Lower leg skin (tissue), 4 donors: ENCODE measurements at regions not wholly inside any gene's neighbourhood (a gene's known extent, or its start where the extent isn't known, plus 50 kb on each side); places are given as distances from the start of the nearest gene placed in this dataset.

Experiments used
- DNase-seq, 2 donors: peaks; one replicate each; pipeline ENCODE4 v3.0.0-alpha.2; 2019; ENCODE audit warnings: low spot score in 2 of 2
- H3K4me3 ChIP-seq: fragments of 200-600 bp; sonication (generic); 2 replicates; pipeline ENCODE4 v1.5.1; 2017; ENCODE audit warnings: mild to moderate bottlenecking, low read depth; ENCODE audit not compliant: poor library complexity, severe bottlenecking
- POLR2A ChIP-seq, 2 donors: fragments of 450-650 bp; IDR thresholded peaks; one replicate each; pipeline ENCODE4 v1.6.1; 2016 to 2017; ENCODE audit warnings: antibody characterized with exemption in 2 of 2, mild to moderate bottlenecking in 1 of 2, moderate library complexity in 1 of 2
- WGBS, 2 donors: methylation state at CpG; one replicate each; pipeline ENCODE4 v1.1.5; 2018; 5-methylcytosine and 5-hydroxymethylcytosine counted together
- intact Hi-C: fragments of 100-400 bp; cut with DNase I; formaldehyde crosslinking; loops from one replicate; pipeline ENCODE4 v1.15.0; 2023; ENCODE audit warnings: low total_unique reads
- TF ChIP-seq, protein P1 (sequence below), 3 donors: fragments of 450-650 bp; IDR thresholded peaks; one replicate each; pipeline ENCODE4 v1.5.1; 2016; ENCODE audit warnings: antibody characterized with exemption in 3 of 3, mild to moderate bottlenecking in 3 of 3, moderate library complexity in 2 of 3

DNA sequence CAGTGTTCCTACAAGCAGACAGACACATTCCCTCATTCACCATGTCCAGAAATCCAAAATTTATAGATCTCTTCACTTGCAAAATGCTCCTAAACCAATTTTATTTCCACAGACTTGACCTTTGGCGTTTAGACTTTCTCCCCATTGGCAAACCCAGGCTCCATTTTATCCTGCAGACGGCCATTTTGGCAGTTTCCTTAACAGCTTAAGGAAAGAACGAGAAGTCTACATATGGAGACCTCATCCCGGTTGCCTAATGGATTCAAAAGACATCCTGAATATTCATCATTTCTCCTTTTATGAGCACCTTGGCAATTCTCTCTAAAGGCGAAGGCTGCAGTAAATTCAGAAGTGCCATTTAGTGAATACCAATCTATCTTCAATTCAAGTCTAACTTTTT is 132.9 kb downstream of the HLX start:
- no peak overlapping the region for H3K4me3 ChIP-seq
- no peak for DNase-seq
- intact Hi-C loops = no loop called here
- no peak for TF ChIP-seq POLR2A (IDR thresholded peaks at IDR 0.05)
- TF ChIP-seq, protein P1, sequence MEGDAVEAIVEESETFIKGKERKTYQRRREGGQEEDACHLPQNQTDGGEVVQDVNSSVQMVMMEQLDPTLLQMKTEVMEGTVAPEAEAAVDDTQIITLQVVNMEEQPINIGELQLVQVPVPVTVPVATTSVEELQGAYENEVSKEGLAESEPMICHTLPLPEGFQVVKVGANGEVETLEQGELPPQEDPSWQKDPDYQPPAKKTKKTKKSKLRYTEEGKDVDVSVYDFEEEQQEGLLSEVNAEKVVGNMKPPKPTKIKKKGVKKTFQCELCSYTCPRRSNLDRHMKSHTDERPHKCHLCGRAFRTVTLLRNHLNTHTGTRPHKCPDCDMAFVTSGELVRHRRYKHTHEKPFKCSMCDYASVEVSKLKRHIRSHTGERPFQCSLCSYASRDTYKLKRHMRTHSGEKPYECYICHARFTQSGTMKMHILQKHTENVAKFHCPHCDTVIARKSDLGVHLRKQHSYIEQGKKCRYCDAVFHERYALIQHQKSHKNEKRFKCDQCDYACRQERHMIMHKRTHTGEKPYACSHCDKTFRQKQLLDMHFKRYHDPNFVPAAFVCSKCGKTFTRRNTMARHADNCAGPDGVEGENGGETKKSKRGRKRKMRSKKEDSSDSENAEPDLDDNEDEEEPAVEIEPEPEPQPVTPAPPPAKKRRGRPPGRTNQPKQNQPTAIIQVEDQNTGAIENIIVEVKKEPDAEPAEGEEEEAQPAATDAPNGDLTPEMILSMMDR (IDR thresholded peaks at IDR 0.05) = no peak
- WGBS, 2 donors = 88 to 95% methylated on average over 5 of the region's 5 CpGs

DNA sequence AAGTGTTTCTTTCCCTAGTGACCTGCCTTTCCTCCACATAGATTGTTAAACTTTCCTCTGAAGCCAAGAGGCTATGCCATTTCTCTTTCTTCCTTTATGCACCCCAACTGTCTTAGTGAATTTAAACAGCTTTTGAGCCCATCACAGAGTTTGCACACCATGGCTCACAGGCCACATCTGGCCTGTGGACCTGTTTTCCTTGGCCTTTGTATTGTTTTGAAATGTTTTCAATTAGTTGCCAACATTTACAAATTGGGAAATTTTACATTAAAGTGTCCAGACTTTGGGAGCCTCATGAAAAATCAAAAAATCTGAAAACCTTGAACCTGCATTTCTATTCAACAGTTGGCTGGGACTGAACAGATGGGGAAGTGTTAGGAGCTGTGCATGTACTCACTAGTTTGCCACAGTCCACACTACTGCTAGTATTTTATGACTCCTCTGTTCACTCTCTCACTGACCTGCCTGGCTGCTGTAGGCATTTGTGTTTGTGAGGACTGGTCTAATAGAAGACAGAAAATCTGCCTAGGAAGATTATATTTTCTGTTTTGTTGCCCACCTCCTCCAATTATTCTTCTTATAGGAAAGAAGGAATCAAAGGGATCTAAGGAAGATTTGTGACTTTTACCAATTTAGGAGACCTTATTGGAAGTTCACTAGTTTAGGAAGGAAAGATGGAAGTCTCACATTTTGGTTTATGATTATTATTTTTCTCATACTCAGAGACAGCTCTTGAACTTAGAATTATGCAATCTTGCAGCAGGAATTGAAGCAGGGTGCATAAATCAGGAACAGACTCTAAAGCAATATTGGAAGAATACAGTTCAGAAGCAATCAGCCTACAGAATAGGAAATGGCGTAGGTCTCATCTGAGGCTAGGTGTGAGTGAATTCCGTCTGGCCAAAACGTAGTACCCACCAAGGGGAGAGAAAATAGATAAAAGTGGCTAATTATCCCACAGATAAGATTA is 134.7 kb downstream of the HLX start:
- WGBS, 2 donors = 80 to 83% methylated on average over 3 of the region's 3 CpGs
- intact Hi-C loops = no loop called here

DNA sequence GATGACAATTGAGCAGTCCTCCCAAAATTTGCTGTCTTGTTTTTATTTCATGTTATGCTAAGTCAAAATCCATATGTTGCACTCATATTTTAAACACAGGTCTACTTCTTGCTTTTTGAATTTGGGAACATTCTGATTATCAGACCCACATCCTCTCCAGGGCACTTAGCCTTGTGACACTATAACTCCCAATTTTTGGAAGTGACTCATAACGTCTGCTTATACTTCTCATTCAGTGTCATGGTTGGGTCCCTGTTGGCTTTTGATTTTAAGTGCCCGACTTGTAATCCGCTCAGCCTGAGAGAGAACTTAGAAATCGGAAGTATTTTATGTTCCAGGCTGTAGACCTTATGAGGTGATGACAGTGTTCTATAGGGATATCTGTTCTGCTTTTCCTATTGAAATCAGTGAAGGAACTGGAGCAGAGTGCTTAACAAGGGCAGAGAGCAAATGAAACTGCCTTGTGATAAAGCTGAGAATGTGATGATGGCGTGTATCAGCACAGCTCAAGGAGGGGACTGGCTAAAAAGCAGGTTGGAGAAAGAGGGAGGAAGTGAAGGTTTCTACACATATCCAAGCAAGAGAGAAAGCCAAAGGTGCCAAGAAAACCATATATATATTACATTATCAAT is 136.0 kb downstream of the HLX start:
- TF ChIP-seq, protein P1 (IDR thresholded peaks at IDR 0.05) = no peak
- TF ChIP-seq POLR2A (IDR thresholded peaks at IDR 0.05) = no peak
- intact Hi-C loops = no loop called here
- WGBS, 2 donors = 83 to 84% methylated on average over 5 of the region's 5 CpGs
- DNase-seq = no peak
- no peak overlapping the region for H3K4me3 ChIP-seq

More for the DNA sequence above, 134.7 kb downstream of the HLX start:
- no peak for DNase-seq
- TF ChIP-seq POLR2A (IDR thresholded peaks at IDR 0.05) = no peak
- TF ChIP-seq, protein P1 (IDR thresholded peaks at IDR 0.05) = no peak
- H3K4me3 ChIP-seq = no peak overlapping the region

DNA sequence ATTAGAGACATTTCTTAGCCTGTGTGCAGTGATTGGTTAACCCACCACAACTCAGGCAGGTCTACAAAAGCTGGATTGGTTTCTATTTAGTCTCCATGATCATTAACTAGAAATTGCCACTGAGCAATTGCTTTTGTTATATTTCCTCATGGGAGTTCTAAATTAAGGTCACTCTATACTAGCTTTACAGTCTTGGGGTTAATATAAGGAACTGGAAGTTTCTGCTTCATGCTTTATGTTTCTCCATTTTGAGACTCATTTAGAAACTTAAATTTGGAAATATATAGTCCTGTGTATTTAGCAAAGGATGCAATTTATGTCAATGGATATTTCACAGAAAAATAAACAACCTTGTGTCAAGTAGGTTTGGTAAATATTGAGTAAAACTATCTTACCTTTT is 137.5 kb downstream of the HLX start:
- TF ChIP-seq POLR2A (IDR thresholded peaks at IDR 0.05) = no peak
- TF ChIP-seq, protein P1 (IDR thresholded peaks at IDR 0.05) = no peak
- no peak for DNase-seq
- no peak overlapping the region for H3K4me3 ChIP-seq
- intact Hi-C loops = no loop called here

DNA sequence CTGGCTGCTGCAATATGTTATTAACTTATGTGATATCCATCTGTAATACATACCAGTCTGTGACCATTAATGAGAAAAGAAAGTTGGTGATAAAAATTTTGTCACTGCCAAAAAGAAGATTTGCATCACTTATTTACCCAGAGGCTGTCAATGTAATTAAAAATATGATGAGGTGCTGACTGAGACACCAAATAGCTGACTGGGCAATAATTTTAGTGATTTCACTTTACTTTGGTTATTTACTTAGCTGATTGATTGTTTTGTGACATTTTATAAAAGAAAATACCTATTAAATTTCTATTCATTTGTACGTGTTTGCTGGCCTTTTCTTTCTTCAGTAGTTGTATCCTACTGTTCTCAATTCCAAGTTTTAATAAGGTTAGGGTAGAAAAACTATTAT is 139.2 kb downstream of the HLX start:
- H3K4me3 ChIP-seq = no peak overlapping the region
- intact Hi-C loops = no loop called here
- DNase-seq = no peak
- 85 to 88% methylated on average over 1 of the region's 1 CpG for WGBS, 2 donors
- TF ChIP-seq, protein P1 (IDR thresholded peaks at IDR 0.05) = no peak
- no peak for TF ChIP-seq POLR2A (IDR thresholded peaks at IDR 0.05)
